GM12878 (cell line): ENCODE measurements at regions not wholly inside any gene's neighbourhood (a gene's known extent, or its start where the extent isn't known, plus 50 kb on each side); places are given as distances from the start of the nearest gene placed in this dataset.

Source experiments
- ATF7 ChIP-seq: fragments of 450-650 bp; IDR thresholded peaks from 2 replicates; pipeline ENCODE4 v1.6.1; 2016; ENCODE audit warnings: low read depth, mild to moderate bottlenecking
- CTCF ChIP-seq, 3 experiments: IDR thresholded peaks in 2 of 3; conservative IDR thresholded peaks in 1 of 3; 2 replicates each; pipeline ENCODE4 v1.5.1; 2011; ENCODE audit warnings: low read depth in 3 of 3, low read length in 3 of 3, mild to moderate bottlenecking in 3 of 3, control low read depth in 2 of 3, moderate library complexity in 2 of 3, inconsistent platforms in 1 of 3, mixed read lengths in 1 of 3; ENCODE audit not compliant: control insufficient read depth in 2 of 3, insufficient read depth in 1 of 3; ENCODE audit errors: extremely low read depth in 1 of 3
- EED ChIP-seq: sonication (generic); IDR thresholded peaks from 2 replicates; pipeline ENCODE4 v1.6.1; 2016; ENCODE audit warnings: antibody characterized with exemption, low read depth
- EP300 ChIP-seq, 2 experiments: fragments of 150-350 bp in 1 of 2; IDR thresholded peaks; 2 replicates each; pipeline ENCODE4 v1.6.1; 2011 to 2012; ENCODE audit warnings: low read depth in 2 of 2, low read length in 2 of 2, borderline replicate concordance in 1 of 2, improper control_type of control experiment in 1 of 2, inconsistent platforms in 1 of 2; ENCODE audit not compliant: control insufficient read depth in 1 of 2
- EZH2 ChIP-seq: IDR thresholded peaks from 2 replicates; pipeline ENCODE4 v1.6.1; 2012; ENCODE audit warnings: low read depth, mild to moderate bottlenecking, control low read depth, inconsistent platforms, low read length, borderline replicate concordance; ENCODE audit not compliant: control insufficient read depth
- HDAC2 ChIP-seq: fragments of 200-600 bp; sonication (generic); IDR thresholded peaks from 2 replicates; pipeline ENCODE4 v1.6.1; 2017
- IRF5 ChIP-seq: fragments of 450-650 bp; IDR thresholded peaks from 2 replicates; pipeline ENCODE4 v1.6.1; 2017; ENCODE audit warnings: borderline replicate concordance
- MAX ChIP-seq: IDR thresholded peaks from 2 replicates; pipeline ENCODE4 v1.6.1; 2012; ENCODE audit warnings: low read depth, low read length, improper control_type of control experiment
- NR2C2 ChIP-seq: IDR thresholded peaks from 2 replicates; pipeline ENCODE4 v1.6.1; 2011; ENCODE audit warnings: borderline replicate concordance, low read depth; ENCODE audit not compliant: control insufficient read depth, insufficient read length
- POLR2A ChIP-seq: IDR thresholded peaks from 2 replicates; pipeline ENCODE4 v1.6.1; 2011; ENCODE audit warnings: low read depth, mild to moderate bottlenecking, low read length
- POLR2AphosphoS5 ChIP-seq: IDR thresholded peaks from 2 replicates; pipeline ENCODE4 v1.6.1; 2011; ENCODE audit warnings: mild to moderate bottlenecking, low read length, inconsistent platforms
- POU2F2 ChIP-seq: IDR thresholded peaks from 3 replicates; pipeline ENCODE4 v1.6.1; 2011; ENCODE audit warnings: low read depth, mild to moderate bottlenecking, low read length, borderline replicate concordance
- SIN3A ChIP-seq: IDR thresholded peaks from 2 replicates; pipeline ENCODE4 v1.6.1; 2012; ENCODE audit warnings: low read depth, low read length, improper control_type of control experiment
- ZBTB33 ChIP-seq: fragments of 450-650 bp; IDR thresholded peaks from 2 replicates; pipeline ENCODE4 v1.6.1; 2017; ENCODE audit warnings: mild to moderate bottlenecking

- TF ChIP-seq IRF5 (no peak), CTCF (IDR thresholded peaks at IDR 0.05 in 2 of 3, conservative IDR thresholded peaks at IDR 0.05 in 1 of 3; ENCODE audit: control insufficient read depth in 2 of 3, extremely low read depth in 1 of 3, insufficient read depth in 1 of 3, low read depth in 3 of 3, low read length in 3 of 3) (no peak), EED (no peak), HDAC2 (no peak), MAX (no peak), EZH2 (no peak), POLR2AphosphoS5 (no peak), EP300 (IDR thresholded peaks at IDR 0.05; ENCODE audit: borderline replicate concordance in 1 of 2, control insufficient read depth in 1 of 2, low read depth in 2 of 2, low read length in 2 of 2) (no peak), POU2F2 (no peak), POLR2A (no peak), SIN3A (no peak), NR2C2 (no peak), ZBTB33 (no peak), ATF7 (no peak)
Observed at GRCh38 chr5:147998704-147999103, 65.1 kb upstream of the SPINK5 start.
